ENCODE measurements at regions not wholly inside any gene's neighbourhood (a gene's known extent, or its start where the extent isn't known, plus 50 kb on each side); places are given as distances from the start of the nearest gene placed in this dataset.

DNA sequence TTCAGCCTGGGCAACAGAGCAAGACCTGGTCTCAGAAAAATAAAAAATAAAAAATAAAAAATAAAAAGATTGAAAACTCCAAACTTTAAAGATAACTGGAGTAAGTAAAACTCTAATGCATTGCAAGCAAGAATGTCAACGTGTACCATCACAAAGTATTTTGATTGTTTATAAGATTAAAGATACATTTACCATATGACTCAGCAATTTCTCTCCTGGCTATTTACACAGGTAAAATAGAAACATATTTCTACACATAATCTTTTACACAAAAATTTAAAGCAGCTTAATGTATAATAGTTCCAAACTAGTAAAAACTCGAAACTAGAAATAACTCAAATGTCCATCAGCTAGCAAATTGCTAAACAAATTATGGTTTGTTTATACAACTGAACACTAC lies 456.1 kb upstream of the RGS18 start:
- CTCF ChIA-PET, result interaction anchor here (1.6 kb wide), 1 partner anchor 143 kb away, joined by 3 read pairs; no protein-coding TSS in a partner anchor
- BruUV-seq (replicated peaks), result no TSS peak
- Histone ChIP-seq H3K4me1 (ENCODE audit: control insufficient read depth, insufficient read depth, low read length) (no peaks in the 10 kb centered on the region), H3K27me3 (replicated peaks in 1 of 2; ENCODE audit: control insufficient read depth in 2 of 2, insufficient read depth in 2 of 2, low read length in 1 of 2) (no peaks in the 10 kb centered on the region), H3K79me2 (ENCODE audit: control insufficient read depth, insufficient read depth, low read length) (no peaks in the 10 kb centered on the region), H3K4me2 (ENCODE audit: control insufficient read depth, insufficient read depth) (no peak overlapping the region), H2AFZ (ENCODE audit: control insufficient read depth, low read depth, low read length) (no peak overlapping the region), H3K27ac (ENCODE audit: control insufficient read depth, insufficient read depth) (no peak overlapping the region), H3K4me3 (no peak overlapping the region), H3K36me3 (ENCODE audit: control insufficient read depth in 2 of 2, insufficient read depth in 2 of 2, low read length in 1 of 2) (no peaks in the 10 kb centered on the region), H3K9me3 (replicated peaks; ENCODE audit: control insufficient read depth, insufficient read depth, low read length) (no peaks in the 10 kb centered on the region), H3K9ac (ENCODE audit: control insufficient read depth, insufficient read depth, low read length) (no peak overlapping the region), H4K20me1 (ENCODE audit: control insufficient read depth, insufficient read depth) (no peaks in the 10 kb centered on the region)
- POLR2A ChIA-PET, result no interaction called here
- DNase-seq (ENCODE audit: low read depth, low spot score) (no peak), FAIRE-seq (no peak), ATAC-seq (no peak)
- WGBS (ENCODE audit: insufficient coverage, insufficient replicate concordance, low lambda C conversion rate, missing lambda C conversion rate), result 2% methylated on average over 2 of the region's 2 CpGs
- intact Hi-C loops (cut with micrococcal nuclease; ENCODE audit: unreplicated experiment), result no loop called here
- SMC1A ChIA-PET (ENCODE audit: uncharacterized antibody, unreplicated experiment), result no interaction called here
- RAD21 ChIA-PET (ENCODE audit: unreplicated experiment), result no interaction called here
- in situ Hi-C loops (cut with MboI), result no loop called here
- TF ChIP-seq NFYA (IDR thresholded peaks at IDR 0.05; ENCODE audit: borderline replicate concordance, low read depth, low read length) (no peak), IRF4 (IDR thresholded peaks at IDR 0.05; ENCODE audit: low read depth, low read length) (no peak), POLR2A (IDR thresholded peaks at IDR 0.05; ENCODE audit: low read depth, low read length) (no peak)

DNA sequence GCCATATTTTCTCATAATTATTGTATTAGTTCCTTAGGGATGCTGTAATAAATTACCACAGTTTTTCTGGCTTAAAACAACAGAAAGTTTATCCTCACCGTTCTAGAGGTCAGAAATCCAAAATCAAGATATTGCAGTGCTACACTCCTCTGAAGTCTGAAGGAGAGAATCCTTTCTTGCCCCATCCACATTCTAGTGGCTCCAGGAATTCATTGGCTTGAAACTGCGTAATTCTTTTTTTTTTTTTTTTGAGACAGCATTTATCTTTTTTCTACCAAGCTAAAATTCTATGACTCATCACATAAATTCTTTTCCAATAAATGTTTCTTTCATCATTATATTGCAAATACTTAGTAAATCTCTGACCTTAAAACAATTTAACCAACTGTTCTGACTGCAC lies 451.0 kb upstream of the RGS18 start:
- H3K4me2 ChIP-seq (ENCODE audit: control insufficient read depth, insufficient read depth), result no peak overlapping the region
- no peaks in the 10 kb centered on the region for H3K9me3 ChIP-seq (replicated peaks; ENCODE audit: control insufficient read depth, insufficient read depth, low read length)
- WGBS (ENCODE audit: insufficient coverage, insufficient replicate concordance, low lambda C conversion rate, missing lambda C conversion rate), result 2% methylated on average over 2 of the region's 2 CpGs
- no peak overlapping the region for H3K4me3 ChIP-seq
- ChIA-PET POLR2A (interaction anchor here (0.6 kb wide), 1 partner anchor 277 kb away, joined by 3 read pairs; no protein-coding TSS in a partner anchor), RAD21 (ENCODE audit: unreplicated experiment) (no interaction called here), CTCF (no interaction called here), SMC1A (ENCODE audit: uncharacterized antibody, unreplicated experiment) (no interaction called here)
- intact Hi-C loops (cut with micrococcal nuclease; ENCODE audit: unreplicated experiment), result no loop called here
- ATAC-seq (no peak), DNase-seq (ENCODE audit: low read depth, low spot score) (no peak), FAIRE-seq (no peak)
- H3K36me3 ChIP-seq (ENCODE audit: control insufficient read depth in 2 of 2, insufficient read depth in 2 of 2, low read length in 1 of 2), result no peaks in the 10 kb centered on the region
- TF ChIP-seq WRNIP1 (IDR thresholded peaks at IDR 0.05; ENCODE audit: borderline replicate concordance, low read depth, low read length) (no peak), SREBF1 (IDR thresholded peaks at IDR 0.05; ENCODE audit: low read length) (no peak), ATF7 (IDR thresholded peaks at IDR 0.05; ENCODE audit: low read depth) (no peak), ZNF217 (IDR thresholded peaks at IDR 0.05) (no peak), FOXM1 (IDR thresholded peaks at IDR 0.05; ENCODE audit: low read depth, low read length) (no peak)
- TF ChIP-seq, protein P1, sequence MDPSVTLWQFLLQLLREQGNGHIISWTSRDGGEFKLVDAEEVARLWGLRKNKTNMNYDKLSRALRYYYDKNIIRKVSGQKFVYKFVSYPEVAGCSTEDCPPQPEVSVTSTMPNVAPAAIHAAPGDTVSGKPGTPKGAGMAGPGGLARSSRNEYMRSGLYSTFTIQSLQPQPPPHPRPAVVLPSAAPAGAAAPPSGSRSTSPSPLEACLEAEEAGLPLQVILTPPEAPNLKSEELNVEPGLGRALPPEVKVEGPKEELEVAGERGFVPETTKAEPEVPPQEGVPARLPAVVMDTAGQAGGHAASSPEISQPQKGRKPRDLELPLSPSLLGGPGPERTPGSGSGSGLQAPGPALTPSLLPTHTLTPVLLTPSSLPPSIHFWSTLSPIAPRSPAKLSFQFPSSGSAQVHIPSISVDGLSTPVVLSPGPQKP (IDR thresholded peaks at IDR 0.05; ENCODE audit: low read depth, low read length), result no peak
- TF ChIP-seq, protein P2, sequence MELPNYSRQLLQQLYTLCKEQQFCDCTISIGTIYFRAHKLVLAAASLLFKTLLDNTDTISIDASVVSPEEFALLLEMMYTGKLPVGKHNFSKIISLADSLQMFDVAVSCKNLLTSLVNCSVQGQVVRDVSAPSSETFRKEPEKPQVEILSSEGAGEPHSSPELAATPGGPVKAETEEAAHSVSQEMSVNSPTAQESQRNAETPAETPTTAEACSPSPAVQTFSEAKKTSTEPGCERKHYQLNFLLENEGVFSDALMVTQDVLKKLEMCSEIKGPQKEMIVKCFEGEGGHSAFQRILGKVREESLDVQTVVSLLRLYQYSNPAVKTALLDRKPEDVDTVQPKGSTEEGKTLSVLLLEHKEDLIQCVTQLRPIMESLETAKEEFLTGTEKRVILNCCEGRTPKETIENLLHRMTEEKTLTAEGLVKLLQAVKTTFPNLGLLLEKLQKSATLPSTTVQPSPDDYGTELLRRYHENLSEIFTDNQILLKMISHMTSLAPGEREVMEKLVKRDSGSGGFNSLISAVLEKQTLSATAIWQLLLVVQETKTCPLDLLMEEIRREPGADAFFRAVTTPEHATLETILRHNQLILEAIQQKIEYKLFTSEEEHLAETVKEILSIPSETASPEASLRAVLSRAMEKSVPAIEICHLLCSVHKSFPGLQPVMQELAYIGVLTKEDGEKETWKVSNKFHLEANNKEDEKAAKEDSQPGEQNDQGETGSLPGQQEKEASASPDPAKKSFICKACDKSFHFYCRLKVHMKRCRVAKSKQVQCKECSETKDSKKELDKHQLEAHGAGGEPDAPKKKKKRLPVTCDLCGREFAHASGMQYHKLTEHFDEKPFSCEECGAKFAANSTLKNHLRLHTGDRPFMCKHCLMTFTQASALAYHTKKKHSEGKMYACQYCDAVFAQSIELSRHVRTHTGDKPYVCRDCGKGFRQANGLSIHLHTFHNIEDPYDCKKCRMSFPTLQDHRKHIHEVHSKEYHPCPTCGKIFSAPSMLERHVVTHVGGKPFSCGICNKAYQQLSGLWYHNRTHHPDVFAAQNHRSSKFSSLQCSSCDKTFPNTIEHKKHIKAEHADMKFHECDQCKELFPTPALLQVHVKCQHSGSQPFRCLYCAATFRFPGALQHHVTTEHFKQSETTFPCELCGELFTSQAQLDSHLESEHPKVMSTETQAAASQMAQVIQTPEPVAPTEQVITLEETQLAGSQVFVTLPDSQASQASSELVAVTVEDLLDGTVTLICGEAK (IDR thresholded peaks at IDR 0.05; ENCODE audit: borderline replicate concordance), result no peak
- TF ChIP-seq, protein P3, sequence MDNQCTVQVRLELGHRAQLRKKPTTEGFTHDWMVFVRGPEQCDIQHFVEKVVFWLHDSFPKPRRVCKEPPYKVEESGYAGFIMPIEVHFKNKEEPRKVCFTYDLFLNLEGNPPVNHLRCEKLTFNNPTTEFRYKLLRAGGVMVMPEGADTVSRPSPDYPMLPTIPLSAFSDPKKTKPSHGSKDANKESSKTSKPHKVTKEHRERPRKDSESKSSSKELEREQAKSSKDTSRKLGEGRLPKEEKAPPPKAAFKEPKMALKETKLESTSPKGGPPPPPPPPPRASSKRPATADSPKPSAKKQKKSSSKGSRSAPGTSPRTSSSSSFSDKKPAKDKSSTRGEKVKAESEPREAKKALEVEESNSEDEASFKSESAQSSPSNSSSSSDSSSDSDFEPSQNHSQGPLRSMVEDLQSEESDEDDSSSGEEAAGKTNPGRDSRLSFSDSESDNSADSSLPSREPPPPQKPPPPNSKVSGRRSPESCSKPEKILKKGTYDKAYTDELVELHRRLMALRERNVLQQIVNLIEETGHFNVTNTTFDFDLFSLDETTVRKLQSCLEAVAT (IDR thresholded peaks at IDR 0.05), result no peak
- H3K27ac ChIP-seq (ENCODE audit: control insufficient read depth, insufficient read depth), result no peak overlapping the region
- H3K9ac ChIP-seq (ENCODE audit: control insufficient read depth, insufficient read depth, low read length), result no peak overlapping the region
- H4K20me1 ChIP-seq (ENCODE audit: control insufficient read depth, insufficient read depth), result no peaks in the 10 kb centered on the region
- no TSS peak for BruUV-seq (replicated peaks)
- no peak overlapping the region for H2AFZ ChIP-seq (ENCODE audit: control insufficient read depth, low read depth, low read length)
- in situ Hi-C loops (cut with MboI), result no loop called here
- no peaks in the 10 kb centered on the region for H3K79me2 ChIP-seq (ENCODE audit: control insufficient read depth, insufficient read depth, low read length)
- H3K4me1 ChIP-seq (ENCODE audit: control insufficient read depth, insufficient read depth, low read length), result no peaks in the 10 kb centered on the region
- no peaks in the 10 kb centered on the region for H3K27me3 ChIP-seq (replicated peaks in 1 of 2; ENCODE audit: control insufficient read depth in 2 of 2, insufficient read depth in 2 of 2, low read length in 1 of 2)

Data from GM12878 (cell line).